OCI-LY1 (cell line): ENCODE measurements at regions not wholly inside any gene's neighbourhood (a gene's known extent, or its start where the extent isn't known, plus 50 kb on each side); places are given as distances from the start of the nearest gene placed in this dataset.

Experiments
- H2AFZ ChIP-seq: fragments of 200-600 bp; sonication (generic), shearing (Covaris generic); 2 replicates; pipeline ENCODE4 v1.6.0; 2014; ENCODE audit warnings: antibody characterized with exemption, mild to moderate bottlenecking, low read length
- H3F3A ChIP-seq: fragments of 200-600 bp; sonication (generic), shearing (Covaris generic); 2 replicates; pipeline ENCODE4 v1.6.0; 2014; ENCODE audit warnings: mild to moderate bottlenecking, antibody characterized with exemption, low read length, moderate library complexity; ENCODE audit not compliant: insufficient read depth
- H3K27ac ChIP-seq: fragments of 200-600 bp; sonication (generic); 2 replicates; pipeline ENCODE4 v1.5.1; 2014; ENCODE audit warnings: low read length, mixed run types, mild to moderate bottlenecking, low read depth; ENCODE audit not compliant: poor library complexity, severe bottlenecking
- H3K27me3 ChIP-seq: fragments of 200-600 bp; sonication (generic); 2 replicates; pipeline ENCODE4 v1.6.0; 2014; ENCODE audit warnings: antibody characterized with exemption, mild to moderate bottlenecking, low read length, moderate library complexity; ENCODE audit not compliant: insufficient read depth
- H3K36me3 ChIP-seq: fragments of 200-600 bp; sonication (generic); 2 replicates; pipeline ENCODE4 v1.6.1; 2014; ENCODE audit warnings: mild to moderate bottlenecking, antibody characterized with exemption, low read length, moderate library complexity, mixed read lengths; ENCODE audit not compliant: insufficient read depth
- H3K4me1 ChIP-seq: fragments of 200-600 bp; sonication (generic); 2 replicates; pipeline ENCODE4 v1.5.1; 2014; ENCODE audit warnings: mild to moderate bottlenecking, low read length, moderate library complexity; ENCODE audit not compliant: insufficient read depth, severe bottlenecking
- H3K4me2 ChIP-seq: fragments of 200-600 bp; sonication (generic), shearing (Covaris generic); 2 replicates; pipeline ENCODE4 v1.6.1; 2014; ENCODE audit warnings: low read length
- H3K4me3 ChIP-seq: fragments of 200-600 bp; sonication (generic); 2 replicates; pipeline ENCODE4 v1.5.1; 2014; ENCODE audit warnings: low read length, low read depth, mild to moderate bottlenecking, mixed read lengths; ENCODE audit not compliant: poor library complexity, severe bottlenecking
- H3K79me2 ChIP-seq: fragments of 200-600 bp; shearing (Covaris generic); 2 replicates; pipeline ENCODE4 v1.6.1; 2016; ENCODE audit warnings: mixed run types, low read length, mixed read lengths; ENCODE audit not compliant: insufficient read depth
- H3K9ac ChIP-seq: fragments of 200-600 bp; sonication (generic), shearing (Covaris generic); 2 replicates; pipeline ENCODE4 v1.6.1; 2014; ENCODE audit warnings: mild to moderate bottlenecking, low read length, mixed read lengths
- H3K9me2 ChIP-seq: fragments of 200-600 bp; sonication (generic), shearing (Covaris generic); 2 replicates; pipeline ENCODE4 v1.6.1; 2014; ENCODE audit warnings: low read depth, mild to moderate bottlenecking, low read length, mixed read lengths
- H3K9me3 ChIP-seq: fragments of 200-600 bp; shearing (Covaris generic); 2 replicates; pipeline ENCODE4 v1.6.1; 2014; ENCODE audit warnings: low read length, mixed read lengths
- H4K20me1 ChIP-seq: fragments of 200-600 bp; sonication (generic), shearing (Covaris generic); 2 replicates; pipeline ENCODE4 v1.6.0; 2016; ENCODE audit warnings: mild to moderate bottlenecking, low read length; ENCODE audit not compliant: insufficient read depth
- CTCF ChIP-seq: fragments of 200-600 bp; sonication (generic), shearing (Covaris generic); IDR thresholded peaks from 2 replicates; pipeline ENCODE4 v1.5.1; 2017; ENCODE audit warnings: mild to moderate bottlenecking, antibody characterized with exemption, low read length, moderate library complexity, mixed read lengths
- EZH2 ChIP-seq: fragments of 200-600 bp; sonication (generic), shearing (Covaris generic); IDR thresholded peaks from 2 replicates; pipeline ENCODE4 v1.8.0; 2017; ENCODE audit warnings: borderline replicate concordance, mixed run types, mild to moderate bottlenecking, antibody characterized with exemption, low read length, moderate library complexity, mixed read lengths

- Histone ChIP-seq H3K9me3 (no peaks in the 10 kb centered on the region), H3K27me3 (no peaks in the 10 kb centered on the region), H3K9ac (no peak overlapping the region), H3F3A (no peaks in the 10 kb centered on the region), H3K4me1 (no peaks in the 10 kb centered on the region), H3K4me2 (no peak overlapping the region), H3K36me3 (no peaks in the 10 kb centered on the region), H3K27ac (no peak overlapping the region), H3K79me2 (no peaks in the 10 kb centered on the region), H4K20me1 (no peaks in the 10 kb centered on the region), H3K9me2 (no peaks in the 10 kb centered on the region), H2AFZ (no peak overlapping the region), H3K4me3 (no peak overlapping the region)
- no peak for TF ChIP-seq EZH2
- no peak for TF ChIP-seq CTCF
Observed at GRCh38 chr5:25339541-25339940, 694.8 kb upstream of the CDH10 start.

GRCh38 chr5:25334350-25334749 lies 689.6 kb upstream of the CDH10 start:
- Histone ChIP-seq H3K4me1 (no peaks in the 10 kb centered on the region), H3K4me2 (no peak overlapping the region), H3K9me3 (no peaks in the 10 kb centered on the region), H3K27ac (no peak overlapping the region), H3F3A (no peaks in the 10 kb centered on the region), H2AFZ (no peak overlapping the region), H3K36me3 (no peaks in the 10 kb centered on the region), H3K79me2 (no peaks in the 10 kb centered on the region), H4K20me1 (no peaks in the 10 kb centered on the region), H3K27me3 (no peaks in the 10 kb centered on the region), H3K4me3 (no peak overlapping the region), H3K9me2 (no peaks in the 10 kb centered on the region), H3K9ac (no peak overlapping the region)
- TF ChIP-seq CTCF (no peak), EZH2 (no peak)

DNA sequence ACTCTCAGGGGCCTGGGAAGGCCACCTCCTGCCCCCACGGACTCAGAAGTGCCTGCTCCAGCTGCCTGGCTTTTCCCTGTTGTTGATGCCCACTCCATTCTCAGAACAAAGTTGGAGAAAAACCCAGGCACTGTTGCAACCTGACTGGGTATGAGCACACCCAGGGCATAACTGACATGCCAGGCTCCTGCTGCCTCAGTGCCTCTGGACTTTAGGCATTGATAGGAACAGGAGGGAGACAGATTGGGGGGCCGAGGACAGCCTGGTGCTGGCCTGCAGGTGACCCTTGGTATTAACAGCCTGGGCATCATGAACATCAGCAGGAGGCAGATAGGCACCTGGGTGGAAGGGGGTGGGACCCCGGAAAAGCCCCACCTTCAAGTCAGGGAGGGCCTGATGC lies 685.9 kb upstream of the CDH10 start:
- no peaks in the 10 kb centered on the region for H3K36me3 ChIP-seq
- no peak overlapping the region for H3K9ac ChIP-seq
- H3K4me1 ChIP-seq: no peaks in the 10 kb centered on the region
- no peak overlapping the region for H3K4me2 ChIP-seq
- H3K27ac ChIP-seq: no peak overlapping the region
- no peaks in the 10 kb centered on the region for H4K20me1 ChIP-seq
- H3K27me3 ChIP-seq: no peaks in the 10 kb centered on the region
- no peak for TF ChIP-seq CTCF
- TF ChIP-seq EZH2: no peak
- H3K4me3 ChIP-seq: no peak overlapping the region
- H3K79me2 ChIP-seq: no peaks in the 10 kb centered on the region
- H3K9me2 ChIP-seq: no peaks in the 10 kb centered on the region
- no peak overlapping the region for H2AFZ ChIP-seq
- H3K9me3 ChIP-seq: no peaks in the 10 kb centered on the region
- no peaks in the 10 kb centered on the region for H3F3A ChIP-seq
